ENCODE measurements at regions not wholly inside any gene's neighbourhood (a gene's known extent, or its start where the extent isn't known, plus 50 kb on each side); places are given as distances from the start of the nearest gene placed in this dataset.

DNA sequence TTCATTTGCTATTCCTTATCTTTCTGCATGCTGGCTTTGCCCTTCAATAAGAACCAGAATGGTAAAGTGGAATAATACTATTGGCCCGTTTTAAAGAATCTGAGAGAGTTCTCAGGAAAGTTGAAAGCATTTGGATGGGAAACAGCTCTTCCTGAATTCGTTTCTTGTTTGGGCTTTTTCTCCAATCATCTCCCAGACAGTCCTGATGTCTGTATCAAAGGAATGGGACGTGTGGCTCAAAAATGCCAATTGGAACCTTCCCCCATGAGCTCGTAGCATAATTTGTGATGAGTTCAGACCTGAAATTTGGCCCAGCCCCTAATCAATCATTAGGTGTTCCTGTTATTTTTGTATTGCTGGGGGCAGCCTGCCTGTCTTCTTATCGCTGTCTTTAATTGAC is 75.8 kb upstream of the BACH2 start:
- Histone ChIP-seq H3K36me3 (ENCODE audit: insufficient read depth, low read length) (peaks cover 7% of the 10 kb centered on the region; the same call in 1 of the 2 replicates), H3K4me2 (ENCODE audit: low read length) (no peak overlapping the region)
- no peak for TF ChIP-seq EZH2 (IDR thresholded peaks at IDR 0.05; ENCODE audit: borderline replicate concordance, low read length)
- TF ChIP-seq, protein P1, sequence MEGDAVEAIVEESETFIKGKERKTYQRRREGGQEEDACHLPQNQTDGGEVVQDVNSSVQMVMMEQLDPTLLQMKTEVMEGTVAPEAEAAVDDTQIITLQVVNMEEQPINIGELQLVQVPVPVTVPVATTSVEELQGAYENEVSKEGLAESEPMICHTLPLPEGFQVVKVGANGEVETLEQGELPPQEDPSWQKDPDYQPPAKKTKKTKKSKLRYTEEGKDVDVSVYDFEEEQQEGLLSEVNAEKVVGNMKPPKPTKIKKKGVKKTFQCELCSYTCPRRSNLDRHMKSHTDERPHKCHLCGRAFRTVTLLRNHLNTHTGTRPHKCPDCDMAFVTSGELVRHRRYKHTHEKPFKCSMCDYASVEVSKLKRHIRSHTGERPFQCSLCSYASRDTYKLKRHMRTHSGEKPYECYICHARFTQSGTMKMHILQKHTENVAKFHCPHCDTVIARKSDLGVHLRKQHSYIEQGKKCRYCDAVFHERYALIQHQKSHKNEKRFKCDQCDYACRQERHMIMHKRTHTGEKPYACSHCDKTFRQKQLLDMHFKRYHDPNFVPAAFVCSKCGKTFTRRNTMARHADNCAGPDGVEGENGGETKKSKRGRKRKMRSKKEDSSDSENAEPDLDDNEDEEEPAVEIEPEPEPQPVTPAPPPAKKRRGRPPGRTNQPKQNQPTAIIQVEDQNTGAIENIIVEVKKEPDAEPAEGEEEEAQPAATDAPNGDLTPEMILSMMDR (IDR thresholded peaks at IDR 0.05; ENCODE audit: low read length) = no peak

DNA sequence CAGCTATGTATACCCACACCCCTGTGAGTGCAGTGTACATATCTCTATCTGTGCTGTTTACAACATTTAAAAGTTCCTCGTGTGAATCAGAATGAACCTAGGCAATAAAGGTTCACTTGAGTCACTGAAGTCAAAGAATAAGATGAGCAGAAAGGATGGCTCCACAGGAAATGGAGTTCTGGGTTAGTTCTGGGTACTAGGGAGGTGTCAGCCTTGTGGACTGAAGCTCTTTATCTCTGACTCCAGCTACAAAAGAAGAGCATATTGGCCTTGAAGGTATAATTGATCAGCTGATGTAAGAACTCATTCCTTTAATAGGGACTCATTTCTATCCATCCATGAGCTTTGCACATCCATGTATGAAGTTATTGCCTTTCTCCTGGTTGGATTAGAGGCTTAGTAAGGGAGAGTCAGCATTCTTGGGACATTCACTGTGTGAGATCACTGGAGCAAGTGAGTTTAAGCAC is 73.9 kb upstream of the BACH2 start:
- TF ChIP-seq, protein P1 (IDR thresholded peaks at IDR 0.05; ENCODE audit: low read length) = no peak
- no peak for TF ChIP-seq EZH2 (IDR thresholded peaks at IDR 0.05; ENCODE audit: borderline replicate concordance, low read length)
- H3K9ac ChIP-seq (ENCODE audit: low read length) = no peak overlapping the region
- H3K9me3 ChIP-seq (ENCODE audit: low read length) = peaks cover 9% of the 10 kb centered on the region
- no peak overlapping the region for H2AFZ ChIP-seq (ENCODE audit: low read length)
- peaks cover 9% of the 10 kb centered on the region; the same call in 1 of the 2 replicates for H3K36me3 ChIP-seq (ENCODE audit: insufficient read depth, low read length)
- no peaks in the 10 kb centered on the region for H4K20me1 ChIP-seq (ENCODE audit: insufficient read depth, low read length)
- H3K4me3 ChIP-seq (ENCODE audit: low read depth, low read length, poor library complexity, severe bottlenecking) = no peak overlapping the region
- peaks cover 46% of the 10 kb centered on the region for H3K4me1 ChIP-seq (ENCODE audit: insufficient read depth, low read length, severe bottlenecking)
- peak overlapping the region; percentile 42 for H3K27ac ChIP-seq (ENCODE audit: low read depth, low read length, poor library complexity, severe bottlenecking)
- no peaks in the 10 kb centered on the region for H3F3A ChIP-seq (ENCODE audit: insufficient read depth, low read length)
- H3K27me3 ChIP-seq (ENCODE audit: insufficient read depth, low read length) = no peaks in the 10 kb centered on the region
- no peaks in the 10 kb centered on the region for H3K9me2 ChIP-seq (ENCODE audit: low read depth, low read length)
- no peaks in the 10 kb centered on the region for H3K79me2 ChIP-seq (ENCODE audit: insufficient read depth, low read length)
- H3K4me2 ChIP-seq (ENCODE audit: low read length) = no peak overlapping the region

More for the DNA sequence above, 75.8 kb upstream of the BACH2 start:
- Histone ChIP-seq H3F3A (ENCODE audit: insufficient read depth, low read length) (no peaks in the 10 kb centered on the region), H4K20me1 (ENCODE audit: insufficient read depth, low read length) (no peaks in the 10 kb centered on the region), H3K9ac (ENCODE audit: low read length) (no peak overlapping the region), H3K27me3 (ENCODE audit: insufficient read depth, low read length) (no peaks in the 10 kb centered on the region), H3K4me1 (ENCODE audit: insufficient read depth, low read length, severe bottlenecking) (peaks cover 65% of the 10 kb centered on the region), H3K27ac (ENCODE audit: low read depth, low read length, poor library complexity, severe bottlenecking) (peak overlapping the region; percentile 22), H3K9me3 (ENCODE audit: low read length) (peaks cover 8% of the 10 kb centered on the region), H3K9me2 (ENCODE audit: low read depth, low read length) (no peaks in the 10 kb centered on the region), H2AFZ (ENCODE audit: low read length) (no peak overlapping the region), H3K4me3 (ENCODE audit: low read depth, low read length, poor library complexity, severe bottlenecking) (no peak overlapping the region), H3K79me2 (ENCODE audit: insufficient read depth, low read length) (no peaks in the 10 kb centered on the region)

DNA sequence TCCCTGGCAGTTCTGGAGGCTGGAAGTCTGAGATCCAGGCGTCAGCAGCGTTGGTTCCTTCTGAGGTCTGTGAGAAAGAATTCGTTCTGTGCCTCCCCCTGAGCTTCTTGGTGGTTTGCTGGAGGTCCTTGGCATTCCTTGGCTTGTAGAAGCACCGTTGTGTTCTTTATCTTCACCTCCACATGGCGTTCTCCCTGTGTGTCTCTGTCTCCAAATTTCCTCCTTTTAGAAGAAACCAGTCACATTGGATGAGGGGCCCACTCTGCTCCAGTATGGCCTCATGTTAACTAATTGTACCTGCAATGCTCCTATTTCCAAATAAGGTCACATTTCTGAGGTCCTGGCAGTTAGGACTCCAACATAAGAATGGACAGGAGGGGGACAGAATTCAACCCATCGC is 73.0 kb upstream of the BACH2 start:
- Histone ChIP-seq H3K9ac (ENCODE audit: low read length) (no peak overlapping the region), H2AFZ (ENCODE audit: low read length) (no peak overlapping the region)

More for the DNA sequence above, 73.0 kb upstream of the BACH2 start:
- TF ChIP-seq, protein P1 (IDR thresholded peaks at IDR 0.05; ENCODE audit: low read length) = no peak
- TF ChIP-seq EZH2 (IDR thresholded peaks at IDR 0.05; ENCODE audit: borderline replicate concordance, low read length) = no peak
- H3K4me1 ChIP-seq (ENCODE audit: insufficient read depth, low read length, severe bottlenecking) = peaks cover 38% of the 10 kb centered on the region
- H3K79me2 ChIP-seq (ENCODE audit: insufficient read depth, low read length) = no peaks in the 10 kb centered on the region
- no peaks in the 10 kb centered on the region for H3K9me2 ChIP-seq (ENCODE audit: low read depth, low read length)
- H3K27ac ChIP-seq (ENCODE audit: low read depth, low read length, poor library complexity, severe bottlenecking) = no peak overlapping the region
- no peak overlapping the region for H3K4me2 ChIP-seq (ENCODE audit: low read length)
- H3K9me3 ChIP-seq (ENCODE audit: low read length) = peaks cover 9% of the 10 kb centered on the region
- H3F3A ChIP-seq (ENCODE audit: insufficient read depth, low read length) = peaks cover 4% of the 10 kb centered on the region; the same call in 1 of the 2 replicates
- H3K27me3 ChIP-seq (ENCODE audit: insufficient read depth, low read length) = no peaks in the 10 kb centered on the region
- peaks cover 9% of the 10 kb centered on the region; the same call in 1 of the 2 replicates for H3K36me3 ChIP-seq (ENCODE audit: insufficient read depth, low read length)
- H3K4me3 ChIP-seq (ENCODE audit: low read depth, low read length, poor library complexity, severe bottlenecking) = no peak overlapping the region
- H4K20me1 ChIP-seq (ENCODE audit: insufficient read depth, low read length) = no peaks in the 10 kb centered on the region
